IMR-90 (cell line): ENCODE measurements at regions not wholly inside any gene's neighbourhood (a gene's known extent, or its start where the extent isn't known, plus 50 kb on each side); places are given as distances from the start of the nearest gene placed in this dataset.

ENCODE experiments used
- ATAC-seq: fragments of 200-7000 bp; cut with Tn5 transposase; 2 replicates; pipeline ENCODE4 v1.9.1; 2020; ENCODE audit warnings: low read depth, mild to moderate bottlenecking, moderate library complexity
- BruUV-seq: library from RNA; stranded (reverse); fragments of 400-500 nt; replicated peaks from 2 replicates; lab custom pipeline; 2021; lab: Mats Ljungman, UMichigan
- CTCF ChIA-PET: fragments of 300-600 bp; formaldehyde crosslinking; extraction: SDS; loops from one replicate; lab custom pipeline; 2021; ENCODE audit warnings: antibody characterized with exemption; lab: Yijun Ruan, JAX
- POLR2A ChIA-PET: fragments of 300-600 bp; sonication (Branson Sonifier 250); formaldehyde crosslinking; loops from one replicate; lab custom pipeline; 2022; ENCODE audit warnings: antibody characterized with exemption; ENCODE audit not compliant: unreplicated experiment; lab: Charles Lee
- DNase-seq: peaks from one replicate; pipeline ENCODE4 v3.0.0; 2013
- H2AFZ ChIP-seq: replicated peaks from 2 replicates; pipeline ENCODE3; 2013; ENCODE audit warnings: low read length, mild to moderate bottlenecking; ENCODE audit not compliant: poor library complexity
- H2AK5ac ChIP-seq: 2 replicates; pipeline ENCODE4 v1.6.1; 2013; ENCODE audit warnings: low read depth, low read length, inconsistent platforms
- H2AK9ac ChIP-seq: replicated peaks from 2 replicates; pipeline ENCODE3; 2013; ENCODE audit warnings: mild to moderate bottlenecking, low read depth, low read length, moderate library complexity; ENCODE audit not compliant: poor library complexity
- H2BK120ac ChIP-seq: 2 replicates; pipeline ENCODE4 v1.6.1; 2013; ENCODE audit warnings: low read depth, low read length, inconsistent platforms
- H2BK15ac ChIP-seq: 3 replicates; pipeline ENCODE4 v1.6.1; 2013; ENCODE audit warnings: low read depth, low read length, inconsistent platforms
- H2BK20ac ChIP-seq: 2 replicates; pipeline ENCODE4 v1.6.1; 2013; ENCODE audit warnings: low read depth, mild to moderate bottlenecking, inconsistent platforms, low read length, moderate library complexity
- H2BK5ac ChIP-seq: 2 replicates; pipeline ENCODE4 v1.6.1; 2013; ENCODE audit warnings: mild to moderate bottlenecking, low read depth, low read length, inconsistent platforms; ENCODE audit not compliant: poor library complexity, severe bottlenecking
- H3K14ac ChIP-seq: replicated peaks from 2 replicates; pipeline ENCODE4 v1.6.1; 2013; ENCODE audit warnings: low read depth, low read length, inconsistent platforms
- H3K18ac ChIP-seq: 2 replicates; pipeline ENCODE4 v1.6.1; 2013; ENCODE audit warnings: low read depth, low read length, control low read depth
- H3K23ac ChIP-seq: 2 replicates; pipeline ENCODE4 v1.6.1; 2013; ENCODE audit warnings: low read depth, low read length, inconsistent platforms
- H3K27ac ChIP-seq: 2 replicates; pipeline ENCODE4 v1.5.1; 2013; ENCODE audit warnings: mild to moderate bottlenecking, control low read depth, low read length; ENCODE audit not compliant: insufficient read depth
- H3K27me3 ChIP-seq: 2 replicates; pipeline ENCODE4 v1.6.1; 2013; ENCODE audit warnings: low read length; ENCODE audit not compliant: control insufficient read depth, insufficient read depth
- H3K36me3 ChIP-seq: 2 replicates; pipeline ENCODE4 v1.6.1; 2013; ENCODE audit warnings: low read length, mixed read lengths; ENCODE audit not compliant: control insufficient read depth, insufficient read depth
- H3K4ac ChIP-seq: 2 replicates; pipeline ENCODE4 v1.6.1; 2013; ENCODE audit warnings: low read depth, low read length, inconsistent platforms
- H3K4me1 ChIP-seq: 2 replicates; pipeline ENCODE4 v1.6.1; 2013; ENCODE audit warnings: low read length, mixed read lengths; ENCODE audit not compliant: control insufficient read depth, insufficient read depth
- H3K4me2 ChIP-seq: 2 replicates; pipeline ENCODE4 v1.6.1; 2013; ENCODE audit warnings: low read depth, mild to moderate bottlenecking, control low read depth, low read length, moderate library complexity
- H3K4me3 ChIP-seq: 2 replicates; pipeline ENCODE4 v1.5.1; 2013; ENCODE audit warnings: low read depth, mild to moderate bottlenecking, control low read depth, low read length, moderate library complexity; ENCODE audit not compliant: insufficient read depth
- H3K56ac ChIP-seq: 2 replicates; pipeline ENCODE4 v1.6.1; 2013; ENCODE audit warnings: low read length, inconsistent platforms; ENCODE audit not compliant: insufficient read depth; ENCODE audit errors: extremely low read depth
- H3K79me1 ChIP-seq, 2 experiments: 2 replicates each; pipeline ENCODE4 v1.6.1; 2013; ENCODE audit warnings: low read length in 2 of 2, inconsistent platforms in 1 of 2, low read depth in 1 of 2
- H3K9ac ChIP-seq: 2 replicates; pipeline ENCODE4 v1.6.1; 2013; ENCODE audit warnings: low read depth, low read length, control low read depth
- H3K9me1 ChIP-seq: 2 replicates; pipeline ENCODE4 v1.6.1; 2013; ENCODE audit warnings: low read length, inconsistent platforms; ENCODE audit not compliant: insufficient read depth
- H3K9me3 ChIP-seq: 2 replicates; pipeline ENCODE4 v1.6.1; 2013; ENCODE audit warnings: low read length; ENCODE audit not compliant: control insufficient read depth, insufficient read depth
- H4K20me1 ChIP-seq: 2 replicates; pipeline ENCODE4 v1.6.1; 2013; ENCODE audit warnings: low read length, inconsistent platforms; ENCODE audit not compliant: insufficient read depth
- H4K5ac ChIP-seq: 2 replicates; pipeline ENCODE4 v1.6.1; 2013; ENCODE audit warnings: mild to moderate bottlenecking, low read depth, low read length, control low read depth
- H4K8ac ChIP-seq, 2 experiments: 2 replicates each; pipeline ENCODE4 v1.6.1; 2013; ENCODE audit warnings: low read depth in 2 of 2, low read length in 2 of 2, control low read depth in 1 of 2, inconsistent platforms in 1 of 2
- H4K91ac ChIP-seq: 2 replicates; pipeline ENCODE4 v1.6.1; 2013; ENCODE audit warnings: low read depth, low read length, inconsistent platforms; ENCODE audit not compliant: insufficient read depth
- BHLHE40 ChIP-seq: fragments of 150-350 bp; IDR thresholded peaks from 2 replicates; pipeline ENCODE4 v1.6.1; 2016; ENCODE audit warnings: mild to moderate bottlenecking, low read depth, low read length
- CEBPB ChIP-seq: IDR thresholded peaks from 2 replicates; pipeline ENCODE4 v1.6.1; 2012; ENCODE audit warnings: low read depth, low read length, improper control_type of control experiment
- CHD1 ChIP-seq: IDR thresholded peaks from 2 replicates; pipeline ENCODE4 v1.6.1; 2012; ENCODE audit warnings: low read depth, low read length, improper control_type of control experiment
- FOS ChIP-seq: fragments of 150-350 bp; IDR thresholded peaks from 2 replicates; pipeline ENCODE4 v1.6.1; 2016; ENCODE audit warnings: low read depth, low read length
- MAFK ChIP-seq: IDR thresholded peaks from 2 replicates; pipeline ENCODE4 v1.6.1; 2012; ENCODE audit warnings: low read depth, low read length, improper control_type of control experiment
- MAZ ChIP-seq: IDR thresholded peaks from 2 replicates; pipeline ENCODE4 v1.6.1; 2012; ENCODE audit warnings: low read depth, mild to moderate bottlenecking, low read length, improper control_type of control experiment, moderate library complexity, borderline replicate concordance
- MXI1 ChIP-seq: IDR thresholded peaks from 2 replicates; pipeline ENCODE4 v1.6.1; 2012; ENCODE audit warnings: low read depth, mild to moderate bottlenecking, low read length, moderate library complexity, borderline replicate concordance
- NFE2L2 ChIP-seq: fragments of 150-350 bp; IDR thresholded peaks from 2 replicates; pipeline ENCODE4 v1.6.1; 2016; ENCODE audit warnings: low read depth, mild to moderate bottlenecking, low read length
- POLR2A ChIP-seq: IDR thresholded peaks from 2 replicates; pipeline ENCODE4 v1.6.1; 2012; ENCODE audit warnings: mild to moderate bottlenecking, low read depth, low read length
- RAD21 ChIP-seq: IDR thresholded peaks from 2 replicates; pipeline ENCODE4 v1.6.1; 2012; ENCODE audit warnings: low read length, improper control_type of control experiment
- RCOR1 ChIP-seq: IDR thresholded peaks from 2 replicates; pipeline ENCODE4 v1.6.1; 2012; ENCODE audit warnings: mild to moderate bottlenecking, low read length, improper control_type of control experiment; ENCODE audit not compliant: insufficient replicate concordance
- RFX5 ChIP-seq: IDR thresholded peaks from 2 replicates; pipeline ENCODE4 v1.8.0; 2012; ENCODE audit warnings: low read depth, mild to moderate bottlenecking, low read length, moderate library complexity
- SMC3 ChIP-seq: fragments of 150-350 bp; IDR thresholded peaks from 2 replicates; pipeline ENCODE4 v1.6.1; 2016; ENCODE audit warnings: low read depth, mild to moderate bottlenecking, antibody characterized with exemption, low read length, moderate library complexity
- dilution Hi-C: fragments of 300-500 bp; cut with HindIII; formaldehyde crosslinking; loops from one replicate; pipeline ENCODE4 v1.14.3; 2018; ENCODE audit warnings: low sequenced_read_pairs; ENCODE audit not compliant: unreplicated experiment
- in situ Hi-C: fragments of 300-500 bp; cut with MboI; formaldehyde crosslinking; loops from 3 replicates; pipeline ENCODE4 v1.14.3; 2019; ENCODE audit warnings: low sequenced_read_pairs, inconsistent platforms, mixed read lengths
- intact Hi-C: fragments of 100-400 bp; cut with micrococcal nuclease; formaldehyde crosslinking; loops from 2 replicates; pipeline ENCODE4 v1.10.0; 2022
- TF ChIP-seq, protein P1 (sequence below): fragments of 150-350 bp; IDR thresholded peaks from 2 replicates; pipeline ENCODE4 v1.6.1; 2016; ENCODE audit warnings: low read depth, mild to moderate bottlenecking, low read length, moderate library complexity, borderline replicate concordance
- TF ChIP-seq, protein P2 (sequence below): fragments of 150-350 bp; IDR thresholded peaks from 2 replicates; pipeline ENCODE4 v1.6.1; 2017; ENCODE audit warnings: mild to moderate bottlenecking, antibody characterized with exemption, low read length, low read depth
- TF ChIP-seq, protein P3 (sequence below): conservative IDR thresholded peaks from 2 replicates; pipeline ENCODE4 v1.5.1; 2012; ENCODE audit warnings: mild to moderate bottlenecking, low read depth, low read length, improper control_type of control experiment

DNA sequence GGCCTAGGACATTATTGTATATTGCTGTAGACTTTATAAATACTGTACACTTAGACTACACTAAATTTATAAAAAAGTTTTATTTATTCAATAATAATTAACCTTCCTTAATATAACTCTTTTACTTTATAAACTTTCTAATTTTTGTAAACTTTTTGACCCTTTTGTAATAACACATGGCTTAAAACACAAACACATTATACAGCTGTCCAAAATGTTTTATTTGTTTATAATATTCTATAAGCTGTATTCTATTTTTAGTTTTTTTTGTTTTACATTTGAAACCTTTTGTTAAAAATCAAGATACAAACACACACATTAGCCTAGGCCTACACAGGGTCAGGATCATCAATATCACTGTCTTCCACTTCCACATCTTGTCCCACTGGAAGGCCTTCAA, 190.0 kb downstream of the BMP4 start:
- Histone ChIP-seq H3K18ac (no peak overlapping the region), H3K4me1 (no peaks in the 10 kb centered on the region), H3K27ac (no peak overlapping the region), H3K36me3 (no peaks in the 10 kb centered on the region), H3K4me2 (no peak overlapping the region), H3K23ac (no peak overlapping the region), H2BK120ac (no peak overlapping the region), H2BK5ac (no peak overlapping the region), H2BK20ac (no peak overlapping the region), H3K9me3 (no peaks in the 10 kb centered on the region), H4K20me1 (no peaks in the 10 kb centered on the region), H2AK5ac (no peak overlapping the region), H2BK15ac (no peak overlapping the region), H3K14ac (no peak overlapping the region), H3K9me1 (no peaks in the 10 kb centered on the region), H2AK9ac (no peak overlapping the region), H3K56ac (no peak overlapping the region), H2AFZ (no peak overlapping the region), H3K4me3 (no peak overlapping the region), H3K79me1 (no peaks in the 10 kb centered on the region), H4K5ac (no peak overlapping the region), H3K9ac (no peak overlapping the region), H4K91ac (no peak overlapping the region), H4K8ac (no peak overlapping the region), H3K27me3 (peaks cover 11% of the 10 kb centered on the region), H3K4ac (no peak overlapping the region)
- no peak for ATAC-seq
- BruUV-seq = no TSS peak
- DNase-seq = no peak
- ChIA-PET POLR2A (interaction anchor here (0.6 kb wide), 1 partner anchor 371 kb away, joined by 12 read pairs; no protein-coding TSS in a partner anchor), CTCF (interaction anchor here (0.9 kb wide), 1 partner anchor 22 kb away, joined by 3 read pairs; no protein-coding TSS in a partner anchor)
- no peak for TF ChIP-seq FOS
- TF ChIP-seq, protein P1, sequence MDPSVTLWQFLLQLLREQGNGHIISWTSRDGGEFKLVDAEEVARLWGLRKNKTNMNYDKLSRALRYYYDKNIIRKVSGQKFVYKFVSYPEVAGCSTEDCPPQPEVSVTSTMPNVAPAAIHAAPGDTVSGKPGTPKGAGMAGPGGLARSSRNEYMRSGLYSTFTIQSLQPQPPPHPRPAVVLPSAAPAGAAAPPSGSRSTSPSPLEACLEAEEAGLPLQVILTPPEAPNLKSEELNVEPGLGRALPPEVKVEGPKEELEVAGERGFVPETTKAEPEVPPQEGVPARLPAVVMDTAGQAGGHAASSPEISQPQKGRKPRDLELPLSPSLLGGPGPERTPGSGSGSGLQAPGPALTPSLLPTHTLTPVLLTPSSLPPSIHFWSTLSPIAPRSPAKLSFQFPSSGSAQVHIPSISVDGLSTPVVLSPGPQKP = no peak
- TF ChIP-seq, protein P2, sequence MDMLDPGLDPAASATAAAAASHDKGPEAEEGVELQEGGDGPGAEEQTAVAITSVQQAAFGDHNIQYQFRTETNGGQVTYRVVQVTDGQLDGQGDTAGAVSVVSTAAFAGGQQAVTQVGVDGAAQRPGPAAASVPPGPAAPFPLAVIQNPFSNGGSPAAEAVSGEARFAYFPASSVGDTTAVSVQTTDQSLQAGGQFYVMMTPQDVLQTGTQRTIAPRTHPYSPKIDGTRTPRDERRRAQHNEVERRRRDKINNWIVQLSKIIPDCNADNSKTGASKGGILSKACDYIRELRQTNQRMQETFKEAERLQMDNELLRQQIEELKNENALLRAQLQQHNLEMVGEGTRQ = no peak
- TF ChIP-seq RAD21 = no peak
- no peak for TF ChIP-seq MAFK
- no peak for TF ChIP-seq CEBPB
- no peak for TF ChIP-seq RFX5
- TF ChIP-seq RCOR1 = no peak
- TF ChIP-seq, protein P3, sequence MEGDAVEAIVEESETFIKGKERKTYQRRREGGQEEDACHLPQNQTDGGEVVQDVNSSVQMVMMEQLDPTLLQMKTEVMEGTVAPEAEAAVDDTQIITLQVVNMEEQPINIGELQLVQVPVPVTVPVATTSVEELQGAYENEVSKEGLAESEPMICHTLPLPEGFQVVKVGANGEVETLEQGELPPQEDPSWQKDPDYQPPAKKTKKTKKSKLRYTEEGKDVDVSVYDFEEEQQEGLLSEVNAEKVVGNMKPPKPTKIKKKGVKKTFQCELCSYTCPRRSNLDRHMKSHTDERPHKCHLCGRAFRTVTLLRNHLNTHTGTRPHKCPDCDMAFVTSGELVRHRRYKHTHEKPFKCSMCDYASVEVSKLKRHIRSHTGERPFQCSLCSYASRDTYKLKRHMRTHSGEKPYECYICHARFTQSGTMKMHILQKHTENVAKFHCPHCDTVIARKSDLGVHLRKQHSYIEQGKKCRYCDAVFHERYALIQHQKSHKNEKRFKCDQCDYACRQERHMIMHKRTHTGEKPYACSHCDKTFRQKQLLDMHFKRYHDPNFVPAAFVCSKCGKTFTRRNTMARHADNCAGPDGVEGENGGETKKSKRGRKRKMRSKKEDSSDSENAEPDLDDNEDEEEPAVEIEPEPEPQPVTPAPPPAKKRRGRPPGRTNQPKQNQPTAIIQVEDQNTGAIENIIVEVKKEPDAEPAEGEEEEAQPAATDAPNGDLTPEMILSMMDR = no peak
- no peak for TF ChIP-seq MXI1
- TF ChIP-seq CHD1 = no peak
- no peak for TF ChIP-seq MAZ
- TF ChIP-seq SMC3 = no peak
- TF ChIP-seq NFE2L2 = no peak
- TF ChIP-seq BHLHE40 = no peak
- TF ChIP-seq POLR2A = no peak
- intact Hi-C loops (no loop called here), in situ Hi-C loops (no loop called here), dilution Hi-C loops (no loop called here)
